GM12865 (cell line): ENCODE measurements at regions not wholly inside any gene's neighbourhood (a gene's known extent, or its start where the extent isn't known, plus 50 kb on each side); places are given as distances from the start of the nearest gene placed in this dataset.
"Not testable (repeated sequence)": the region's sequence is repeated elsewhere in the genome, so short reads cannot be mapped to it uniquely, and the experiment has no call there.

ENCODE experiments used
- DNase-seq: peaks from one replicate; pipeline ENCODE4 v3.0.0; 2010; ENCODE audit warnings: low read depth
- H3K4me3 ChIP-seq: 2 replicates; pipeline ENCODE4 v1.5.1; 2011; ENCODE audit warnings: mild to moderate bottlenecking, low read depth, low read length, control low read depth
- TF ChIP-seq, protein P1 (sequence below): IDR thresholded peaks from 2 replicates; pipeline ENCODE4 v1.5.1; 2011; ENCODE audit warnings: low read length, control low read depth, low read depth, inconsistent platforms; ENCODE audit not compliant: insufficient read depth; ENCODE audit errors: missing control alignments

DNA sequence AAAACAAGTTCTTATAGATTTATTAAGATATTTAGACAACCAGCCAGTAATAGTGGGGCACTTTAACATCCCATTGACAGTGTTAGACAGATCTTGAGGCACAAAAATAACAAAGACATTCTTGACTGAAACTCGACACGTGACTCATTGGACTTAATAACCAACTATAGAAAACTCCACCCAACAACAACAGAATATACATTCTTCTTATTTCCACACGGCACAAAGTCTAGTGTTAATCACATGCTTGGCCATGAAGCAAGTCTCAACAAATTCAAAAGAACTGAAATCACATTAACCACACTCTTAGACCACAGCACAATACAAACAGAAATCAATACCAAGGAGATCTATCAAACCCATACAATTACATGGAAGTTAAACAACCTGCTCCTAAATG lies 138.1 kb downstream of the ARL5B start:
- no peak overlapping the region for H3K4me3 ChIP-seq
- TF ChIP-seq, protein P1, sequence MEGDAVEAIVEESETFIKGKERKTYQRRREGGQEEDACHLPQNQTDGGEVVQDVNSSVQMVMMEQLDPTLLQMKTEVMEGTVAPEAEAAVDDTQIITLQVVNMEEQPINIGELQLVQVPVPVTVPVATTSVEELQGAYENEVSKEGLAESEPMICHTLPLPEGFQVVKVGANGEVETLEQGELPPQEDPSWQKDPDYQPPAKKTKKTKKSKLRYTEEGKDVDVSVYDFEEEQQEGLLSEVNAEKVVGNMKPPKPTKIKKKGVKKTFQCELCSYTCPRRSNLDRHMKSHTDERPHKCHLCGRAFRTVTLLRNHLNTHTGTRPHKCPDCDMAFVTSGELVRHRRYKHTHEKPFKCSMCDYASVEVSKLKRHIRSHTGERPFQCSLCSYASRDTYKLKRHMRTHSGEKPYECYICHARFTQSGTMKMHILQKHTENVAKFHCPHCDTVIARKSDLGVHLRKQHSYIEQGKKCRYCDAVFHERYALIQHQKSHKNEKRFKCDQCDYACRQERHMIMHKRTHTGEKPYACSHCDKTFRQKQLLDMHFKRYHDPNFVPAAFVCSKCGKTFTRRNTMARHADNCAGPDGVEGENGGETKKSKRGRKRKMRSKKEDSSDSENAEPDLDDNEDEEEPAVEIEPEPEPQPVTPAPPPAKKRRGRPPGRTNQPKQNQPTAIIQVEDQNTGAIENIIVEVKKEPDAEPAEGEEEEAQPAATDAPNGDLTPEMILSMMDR, result no peak
- no peak for DNase-seq

DNA sequence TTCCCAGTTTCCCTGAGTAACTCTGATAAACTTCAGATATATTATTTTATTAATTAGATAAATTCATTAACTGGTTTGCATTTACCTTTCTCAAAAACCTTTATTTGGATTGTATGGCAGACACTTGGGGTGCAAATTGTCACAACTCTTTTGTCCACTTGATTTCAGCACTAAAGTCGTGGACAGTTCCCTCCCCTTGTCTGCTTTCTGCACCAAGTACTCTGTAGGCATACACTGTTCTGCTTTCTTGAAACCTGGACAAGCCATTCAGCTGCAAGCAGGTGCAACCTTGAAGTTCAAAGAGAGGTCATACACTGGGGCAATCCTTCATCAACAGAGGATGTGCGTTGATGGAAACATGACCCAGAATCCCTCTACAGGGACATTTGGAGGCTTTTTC lies 162.9 kb downstream of the ARL5B start:
- TF ChIP-seq, protein P1, result no peak
- no peak overlapping the region for H3K4me3 ChIP-seq
- DNase-seq, result peak; percentile 6

DNA sequence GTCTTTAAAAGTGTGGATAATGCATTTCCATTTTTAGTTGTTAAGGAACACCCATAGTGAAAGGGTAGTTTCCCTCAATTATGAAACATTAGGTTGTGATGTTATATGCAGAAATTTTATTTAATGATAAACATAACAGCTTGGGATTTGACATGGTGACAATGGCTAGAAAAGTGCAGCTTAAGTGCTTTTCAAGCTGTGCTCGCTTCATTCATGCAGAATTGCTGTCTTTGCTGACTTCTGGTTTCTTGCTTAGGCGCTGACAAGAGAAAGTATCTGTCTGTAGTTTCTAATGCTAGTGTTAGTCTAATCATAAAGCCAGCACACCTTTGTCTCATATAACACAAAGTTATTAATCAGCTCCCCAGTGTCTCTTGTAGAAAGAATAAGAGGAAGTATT lies 170.0 kb downstream of the ARL5B start:
- H3K4me3 ChIP-seq, result no peak overlapping the region
- TF ChIP-seq, protein P1, result no peak
- no peak for DNase-seq

DNA sequence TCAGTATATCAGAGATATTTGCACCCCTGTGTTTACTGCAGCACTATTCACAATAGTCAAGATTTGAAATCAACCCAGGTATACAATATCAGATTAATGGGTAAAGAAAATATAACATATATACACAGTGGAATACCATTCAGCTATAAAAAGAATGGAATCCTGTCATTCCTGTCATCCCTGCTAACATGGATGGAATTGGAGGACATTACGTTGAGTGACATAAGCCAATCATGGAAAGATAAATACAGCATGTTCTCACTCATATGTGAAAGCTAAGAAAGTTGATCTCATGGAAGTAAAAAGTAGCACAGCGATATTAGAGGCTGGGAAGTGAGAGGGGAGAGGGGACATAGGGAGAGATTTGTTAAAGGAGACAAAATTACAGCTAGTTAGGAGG lies 171.0 kb downstream of the ARL5B start:
- H3K4me3 ChIP-seq, result no peak overlapping the region
- TF ChIP-seq, protein P1, result no peak

DNA sequence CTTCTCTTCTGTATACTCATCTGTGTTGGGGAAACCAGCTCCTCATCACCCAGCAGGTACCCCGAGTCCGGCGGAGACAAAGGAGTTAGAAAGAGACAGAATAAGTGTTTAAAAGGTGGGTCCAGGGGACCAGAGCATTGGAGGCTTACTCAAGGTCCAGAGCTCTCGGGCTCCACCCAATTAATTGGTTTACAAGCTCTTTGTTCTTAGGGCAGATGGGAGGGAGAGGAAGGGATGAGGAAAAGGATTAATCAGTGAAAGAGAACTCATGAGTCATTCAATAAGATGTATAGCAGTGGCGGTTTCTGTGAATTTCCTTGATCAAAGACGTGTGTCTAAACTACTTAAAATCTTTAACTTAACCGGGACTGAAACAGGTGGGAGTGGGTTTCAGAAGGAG lies 192.0 kb upstream of the MALRD1 start:
- not testable (repeated sequence) for H3K4me3 ChIP-seq, DNase-seq

More for the DNA sequence above, 171.0 kb downstream of the ARL5B start:
- DNase-seq, result no peak

DNA sequence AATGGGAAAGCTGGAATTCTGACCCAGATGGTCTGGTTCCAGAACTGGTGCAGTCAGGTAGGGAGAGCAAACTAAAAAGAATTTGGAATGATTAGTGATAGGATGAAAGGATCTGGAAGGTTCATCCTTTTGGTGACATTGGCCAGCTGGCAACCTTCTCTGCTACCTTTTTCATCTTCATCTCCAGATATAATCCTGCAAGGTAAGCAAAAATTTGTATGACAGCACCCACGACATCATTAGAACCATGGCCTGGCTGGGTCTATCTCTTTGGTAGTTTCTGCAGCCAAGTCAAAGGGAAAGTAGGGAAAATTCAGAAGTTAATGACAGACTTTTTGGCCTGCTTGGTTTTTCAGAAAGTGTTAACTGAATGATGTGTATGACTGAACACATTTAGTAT lies 188.9 kb upstream of the MALRD1 start:
- no peak for DNase-seq
- TF ChIP-seq, protein P1, result no peak
- H3K4me3 ChIP-seq, result no peak overlapping the region

DNA sequence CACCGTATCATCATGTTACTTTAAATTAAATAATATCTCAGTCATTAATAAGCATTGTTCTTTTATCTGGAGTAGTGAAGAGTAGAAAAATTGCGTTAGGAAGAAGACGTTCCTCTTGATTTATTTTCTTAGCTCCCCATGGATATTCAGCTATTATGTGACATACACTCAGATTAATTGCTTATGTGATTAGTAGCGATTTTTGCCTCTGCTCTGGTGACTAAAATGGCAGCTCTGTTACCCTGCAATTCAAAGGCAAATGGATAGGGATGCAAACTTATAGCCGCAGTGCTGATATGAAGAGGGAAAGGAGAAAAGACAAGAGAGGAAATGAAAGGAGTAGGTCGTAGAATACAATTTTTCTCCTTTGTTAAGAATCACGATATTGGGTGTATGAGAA lies 188.4 kb upstream of the MALRD1 start:
- TF ChIP-seq, protein P1, result no peak
- DNase-seq, result no peak
- no peak overlapping the region for H3K4me3 ChIP-seq

DNA sequence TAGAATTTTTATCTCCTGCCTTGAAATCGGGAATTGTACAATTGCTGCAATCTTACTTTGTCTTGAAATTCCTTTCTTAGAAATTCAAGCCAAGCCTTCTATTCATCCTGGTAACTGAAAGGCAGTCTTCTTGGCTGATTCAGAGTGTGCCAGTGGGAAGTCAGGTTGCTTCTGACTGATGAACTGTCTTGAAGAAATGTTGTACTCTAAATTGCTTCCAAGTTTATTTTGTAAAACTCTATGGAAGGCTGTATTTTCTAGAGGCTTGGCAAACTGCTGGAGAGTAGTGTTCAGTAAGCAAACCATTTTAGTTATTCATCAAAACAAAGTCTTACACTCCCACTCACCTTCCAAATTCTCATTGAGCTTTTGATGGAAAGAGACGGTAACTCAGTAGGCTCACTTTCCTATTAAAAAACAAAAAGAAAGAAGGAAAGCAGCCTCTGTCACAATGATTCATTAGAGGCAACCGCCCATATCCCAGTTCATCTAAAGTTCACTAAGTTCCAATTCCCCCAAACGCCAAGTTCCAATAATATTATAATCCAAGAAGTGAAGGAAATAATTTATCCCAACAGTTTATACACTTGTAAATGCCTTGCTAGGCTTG lies 187.9 kb upstream of the MALRD1 start:
- H3K4me3 ChIP-seq, result no peak overlapping the region
- DNase-seq, result no peak
- TF ChIP-seq, protein P1, result no peak
